Pancreas (tissue), 10 donors: ENCODE measurements at regions not wholly inside any gene's neighbourhood (a gene's known extent, or its start where the extent isn't known, plus 50 kb on each side); places are given as distances from the start of the nearest gene placed in this dataset.

Experiments used
- ATAC-seq, 4 donors: fragments of 200-7000 bp; cut with Tn5 transposase; one replicate each; pipeline versions ENCODE4 v1.8.0 to v1.9.1; 2020; ENCODE audit warnings: mild to moderate bottlenecking in 4 of 4, moderate library complexity in 4 of 4
- DNase-seq, 6 donors: peaks; one replicate each; pipeline ENCODE4 v3.0.0-alpha.2; 2020
- FAIRE-seq: peaks from 2 replicates; lab custom pipeline; 2012; peaks lifted over from hg19 to GRCh38; lab: Jason Lieb, UNC
- H3K27ac ChIP-seq, 4 donors: fragments of 200-600 bp; sonication (generic); 1 replicate in 3 of 4; 2 replicates in 1 of 4; pipeline versions ENCODE4 v1.5.0 to v1.8.0; 2020
- H3K27me3 ChIP-seq, 4 donors: fragments of 200-600 bp; one replicate each; pipeline ENCODE4 v1.8.0; 2021
- H3K36me3 ChIP-seq, 3 donors: fragments of 200-600 bp; sonication (generic) in 1 of 3; one replicate each; pipeline versions ENCODE4 v1.5.0 to v1.8.0; 2020 to 2021
- H3K4me1 ChIP-seq, 3 donors: fragments of 200-600 bp; one replicate each; pipeline ENCODE4 v1.8.0; 2021
- H3K4me3 ChIP-seq, 4 donors: fragments of 200-600 bp; sonication (generic) in 2 of 4; one replicate each; pipeline versions ENCODE4 v1.5.0 to v1.8.0; 2020 to 2021
- H3K9me3 ChIP-seq, 4 donors: fragments of 200-600 bp; one replicate each; pipeline ENCODE4 v1.8.0; 2021
- CTCF ChIP-seq, 4 donors: fragments of 200-600 bp; sonication (generic) in 3 of 4; IDR thresholded peaks; one replicate each; pipeline versions ENCODE4 v1.5.0 to v1.8.0; 2021; ENCODE audit warnings: antibody characterized with exemption in 4 of 4
- WGBS, 2 donors: extraction: QIAGEN DNeasy Blood & Tissue Kit; methylation state at CpG; one replicate each; pipeline ENCODE4 v1.1.7; 2013; 5-methylcytosine and 5-hydroxymethylcytosine counted together
- intact Hi-C, 3 donors: fragments of 100-400 bp; cut with DNase I; formaldehyde crosslinking; loops; one replicate each; pipeline versions ENCODE4 v1.11.1 to v1.14.2; 2022
- donor health status: healthy with polysubstance abuse.
- donor health status: DM: no; HTN: no; CAD: no; lungs with moderate emphysema.
- donor health status: DM: no; HTN: no; CAD: no.
- donor health status: control.
- donor health status: control.
- donor health status: Bipolar disorder and iron deficiency.
- donor health status: DM: yes; HTN: yes; CAD: no.
- donor health status: DM: no; HTN: no; CAD: no.
- donor health status: DM: no; HTN: no; CAD: no.
- donor health status: DM: yes; HTN: yes; CAD: no.

GRCh38 chr22:49549256-49550140 lies 278.2 kb downstream of the BRD1 start:
- no peak overlapping the region for H3K27ac ChIP-seq
- no peaks in the 10 kb centered on the region for H3K36me3 ChIP-seq
- no peaks in the 10 kb centered on the region for H3K9me3 ChIP-seq
- H3K27me3 ChIP-seq: no peaks in the 10 kb centered on the region
- H3K4me3 ChIP-seq: no peak overlapping the region
- ATAC-seq (no peak), DNase-seq (peak in 2 of 6 donors; percentile 19 to 30), FAIRE-seq (no peak)
- no peak for TF ChIP-seq CTCF (IDR thresholded peaks at IDR 0.05)
- intact Hi-C loops: no loop called here
- H3K4me1 ChIP-seq: no peaks in the 10 kb centered on the region
- WGBS, 2 donors: 53 to 76% methylated on average over 22 of the region's 22 CpGs

- no peaks in the 10 kb centered on the region for H3K27me3 ChIP-seq
- no peak overlapping the region for H3K27ac ChIP-seq
- WGBS, 2 donors: 17 to 20% methylated on average over 16 to 17 of the region's 17 CpGs
- no peaks in the 10 kb centered on the region for H3K9me3 ChIP-seq
- H3K4me1 ChIP-seq: no peaks in the 10 kb centered on the region
- DNase-seq (peak in 2 of 6 donors; percentile 24 to 29), FAIRE-seq (no peak), ATAC-seq (no peak)
- intact Hi-C loops: no loop called here
- no peak for TF ChIP-seq CTCF (IDR thresholded peaks at IDR 0.05)
- no peak overlapping the region for H3K4me3 ChIP-seq
- H3K36me3 ChIP-seq: no peaks in the 10 kb centered on the region
Measured at GRCh38 chr22:49548356-49549202, 279.1 kb downstream of the BRD1 start.

GRCh38 chr22:49547751-49548239 lies 279.9 kb downstream of the BRD1 start:
- DNase-seq (peak in 2 of 6 donors; percentile 27 to 47), ATAC-seq (no peak), FAIRE-seq (no peak)
- H3K4me1 ChIP-seq: no peaks in the 10 kb centered on the region
- H3K4me3 ChIP-seq: no peak overlapping the region
- TF ChIP-seq CTCF (IDR thresholded peaks at IDR 0.05): no peak
- WGBS, 2 donors: 20 to 25% methylated on average over 16 of the region's 16 CpGs
- H3K27me3 ChIP-seq: no peaks in the 10 kb centered on the region
- no peaks in the 10 kb centered on the region for H3K36me3 ChIP-seq
- H3K9me3 ChIP-seq: no peaks in the 10 kb centered on the region
- no peak overlapping the region for H3K27ac ChIP-seq
- intact Hi-C loops: no loop called here

GRCh38 chr22:49546811-49547585 lies 280.7 kb downstream of the BRD1 start:
- no peak for FAIRE-seq
- intact Hi-C loops: no loop called here
- no peak overlapping the region for H3K27ac ChIP-seq
- H3K36me3 ChIP-seq: no peaks in the 10 kb centered on the region
- no peaks in the 10 kb centered on the region for H3K9me3 ChIP-seq
- peak in 2 of 6 donors; percentile 16 to 34 for DNase-seq
- no peaks in the 10 kb centered on the region for H3K27me3 ChIP-seq
- WGBS, 2 donors: 69 to 77% methylated on average over 16 of the region's 16 CpGs
- TF ChIP-seq CTCF (IDR thresholded peaks at IDR 0.05): no peak
- ATAC-seq: no peak
- no peaks in the 10 kb centered on the region for H3K4me1 ChIP-seq
- no peak overlapping the region for H3K4me3 ChIP-seq
